Natural killer cell (primary cell): ENCODE measurements at regions not wholly inside any gene's neighbourhood (a gene's known extent, or its start where the extent isn't known, plus 50 kb on each side); places are given as distances from the start of the nearest gene placed in this dataset.

Source experiments
- ATAC-seq, 3 donors: fragments of 150-1000 bp in 2 of 3; fragments of 200-7000 bp in 1 of 3; cut with Tn5 transposase; 1 replicate in 1 of 3; 2 replicates in 2 of 3; pipeline ENCODE4 v1.10.0; 2021; ENCODE audit warnings: mild to moderate bottlenecking in 2 of 3, moderate library complexity in 2 of 3
- DNase-seq, 2 donors: peaks; one replicate each; pipeline versions ENCODE4 v3.0.0 to v3.0.0-alpha.2; 2013 to 2021; ENCODE audit warnings: mixed read lengths in 1 of 2
- H3K27ac ChIP-seq: one replicate; pipeline ENCODE4 v1.5.1; 2013; ENCODE audit warnings: mild to moderate bottlenecking, low read length
- H3K27me3 ChIP-seq: one replicate; pipeline ENCODE4 v1.6.1; 2013; ENCODE audit warnings: low read length; ENCODE audit not compliant: control insufficient read depth, insufficient read depth
- H3K36me3 ChIP-seq: one replicate; pipeline ENCODE4 v1.6.1; 2013; ENCODE audit warnings: low read length; ENCODE audit not compliant: control insufficient read depth, insufficient read depth
- H3K4me1 ChIP-seq: one replicate; pipeline ENCODE4 v1.6.1; 2013; ENCODE audit warnings: low read length; ENCODE audit not compliant: control insufficient read depth, insufficient read depth
- H3K4me3 ChIP-seq: one replicate; pipeline ENCODE4 v1.5.1; 2013; ENCODE audit warnings: low read length
- H3K9me3 ChIP-seq: one replicate; pipeline ENCODE4 v1.6.1; 2013; ENCODE audit warnings: low read length; ENCODE audit not compliant: control insufficient read depth, insufficient read depth
- H3K27ac Mint-ChIP-seq, 2 donors: one replicate each; pipeline ENCODE4 v1.8.0; 2022; ENCODE audit warnings: mild to moderate bottlenecking in 2 of 2, mixed read lengths in 2 of 2, moderate library complexity in 1 of 2
- H3K27me3 Mint-ChIP-seq, 2 donors: one replicate each; pipeline ENCODE4 v1.8.0; 2022; ENCODE audit warnings: low read depth in 2 of 2, mixed read lengths in 2 of 2
- H3K36me3 Mint-ChIP-seq: one replicate; pipeline ENCODE4 v1.8.0; 2022; ENCODE audit warnings: mixed read lengths
- H3K4me1 Mint-ChIP-seq, 2 donors: one replicate each; pipeline ENCODE4 v1.8.0; 2022; ENCODE audit warnings: mixed read lengths in 2 of 2
- H3K4me3 Mint-ChIP-seq: one replicate; pipeline ENCODE4 v1.8.0; 2022; ENCODE audit warnings: mild to moderate bottlenecking, moderate library complexity, mixed read lengths
- H3K9me3 Mint-ChIP-seq, 2 donors: one replicate each; pipeline ENCODE4 v1.8.0; 2022; ENCODE audit warnings: mixed read lengths in 2 of 2
- WGBS: methylation state at CpG from one replicate; pipeline ENCODE4 v1.1.7; 2013; ENCODE audit warnings: missing lambda C conversion rate; ENCODE audit not compliant: insufficient coverage; 5-methylcytosine and 5-hydroxymethylcytosine counted together
- intact Hi-C: fragments of 100-400 bp; cut with micrococcal nuclease; formaldehyde crosslinking; loops from one replicate; pipeline ENCODE4 v1.14.2; 2022
- TF ChIP-seq, protein P1 (sequence below): fragments of 200-600 bp; IDR thresholded peaks from one replicate; pipeline ENCODE4 v1.8.0; 2022; ENCODE audit warnings: antibody characterized with exemption

DNA sequence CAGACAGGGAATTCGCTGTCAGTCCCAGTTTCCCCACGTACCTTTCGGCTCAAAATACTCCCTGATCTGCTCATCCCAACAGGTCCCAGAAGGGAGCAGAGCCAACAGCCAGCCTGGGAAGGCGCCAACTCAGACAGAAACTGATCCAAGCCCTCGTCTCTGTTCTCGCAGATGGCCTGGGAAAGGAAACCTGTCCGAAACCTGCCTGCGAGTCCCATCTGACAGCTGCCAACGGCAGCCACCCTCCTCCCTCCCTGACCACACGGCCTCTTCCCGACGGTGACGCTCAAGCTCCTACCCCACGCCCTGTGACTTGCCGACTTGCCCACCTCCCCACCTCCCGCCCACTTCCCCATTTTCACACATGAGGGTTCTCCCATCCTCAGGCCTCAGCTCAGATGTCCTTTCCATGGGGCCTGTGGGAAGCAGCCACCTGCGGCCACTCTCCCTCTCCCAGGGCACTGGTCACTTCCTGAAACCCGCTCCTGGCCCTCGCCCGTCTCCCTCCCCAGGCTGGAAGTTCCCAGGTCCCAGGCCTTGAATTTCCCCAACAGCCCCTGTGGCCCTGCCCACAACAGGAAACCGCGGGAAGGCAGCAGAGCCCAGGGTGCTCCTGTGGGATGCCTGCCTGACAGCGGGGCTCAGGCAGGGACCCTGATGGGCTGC is 60.9 kb upstream of the FBRSL1 start:
- peak overlapping the region in 1 of 2 donors; percentile 85 for H3K27ac Mint-ChIP-seq
- Histone ChIP-seq H3K4me3 (no peak overlapping the region), H3K36me3 (no peaks in the 10 kb centered on the region), H3K27ac (no peak overlapping the region), H3K9me3 (no peaks in the 10 kb centered on the region), H3K27me3 (no peaks in the 10 kb centered on the region), H3K4me1 (peaks cover 43% of the 10 kb centered on the region)
- WGBS, result 26% methylated on average over 23 of the region's 23 CpGs
- H3K4me1 Mint-ChIP-seq, result peaks cover 10 to 31% of the 10 kb centered on the region in 2 donors
- H3K4me3 Mint-ChIP-seq, result peak overlapping the region; percentile 21
- TF ChIP-seq, protein P1, sequence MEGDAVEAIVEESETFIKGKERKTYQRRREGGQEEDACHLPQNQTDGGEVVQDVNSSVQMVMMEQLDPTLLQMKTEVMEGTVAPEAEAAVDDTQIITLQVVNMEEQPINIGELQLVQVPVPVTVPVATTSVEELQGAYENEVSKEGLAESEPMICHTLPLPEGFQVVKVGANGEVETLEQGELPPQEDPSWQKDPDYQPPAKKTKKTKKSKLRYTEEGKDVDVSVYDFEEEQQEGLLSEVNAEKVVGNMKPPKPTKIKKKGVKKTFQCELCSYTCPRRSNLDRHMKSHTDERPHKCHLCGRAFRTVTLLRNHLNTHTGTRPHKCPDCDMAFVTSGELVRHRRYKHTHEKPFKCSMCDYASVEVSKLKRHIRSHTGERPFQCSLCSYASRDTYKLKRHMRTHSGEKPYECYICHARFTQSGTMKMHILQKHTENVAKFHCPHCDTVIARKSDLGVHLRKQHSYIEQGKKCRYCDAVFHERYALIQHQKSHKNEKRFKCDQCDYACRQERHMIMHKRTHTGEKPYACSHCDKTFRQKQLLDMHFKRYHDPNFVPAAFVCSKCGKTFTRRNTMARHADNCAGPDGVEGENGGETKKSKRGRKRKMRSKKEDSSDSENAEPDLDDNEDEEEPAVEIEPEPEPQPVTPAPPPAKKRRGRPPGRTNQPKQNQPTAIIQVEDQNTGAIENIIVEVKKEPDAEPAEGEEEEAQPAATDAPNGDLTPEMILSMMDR, result no peak
- no peak for ATAC-seq
- intact Hi-C loops, result no loop called here
- H3K36me3 Mint-ChIP-seq, result no peaks in the 10 kb centered on the region
- H3K27me3 Mint-ChIP-seq, result peaks cover 0 to 11% of the 10 kb centered on the region in 2 donors
- DNase-seq, result no peak
- no peaks in the 10 kb centered on the region for H3K9me3 Mint-ChIP-seq

DNA sequence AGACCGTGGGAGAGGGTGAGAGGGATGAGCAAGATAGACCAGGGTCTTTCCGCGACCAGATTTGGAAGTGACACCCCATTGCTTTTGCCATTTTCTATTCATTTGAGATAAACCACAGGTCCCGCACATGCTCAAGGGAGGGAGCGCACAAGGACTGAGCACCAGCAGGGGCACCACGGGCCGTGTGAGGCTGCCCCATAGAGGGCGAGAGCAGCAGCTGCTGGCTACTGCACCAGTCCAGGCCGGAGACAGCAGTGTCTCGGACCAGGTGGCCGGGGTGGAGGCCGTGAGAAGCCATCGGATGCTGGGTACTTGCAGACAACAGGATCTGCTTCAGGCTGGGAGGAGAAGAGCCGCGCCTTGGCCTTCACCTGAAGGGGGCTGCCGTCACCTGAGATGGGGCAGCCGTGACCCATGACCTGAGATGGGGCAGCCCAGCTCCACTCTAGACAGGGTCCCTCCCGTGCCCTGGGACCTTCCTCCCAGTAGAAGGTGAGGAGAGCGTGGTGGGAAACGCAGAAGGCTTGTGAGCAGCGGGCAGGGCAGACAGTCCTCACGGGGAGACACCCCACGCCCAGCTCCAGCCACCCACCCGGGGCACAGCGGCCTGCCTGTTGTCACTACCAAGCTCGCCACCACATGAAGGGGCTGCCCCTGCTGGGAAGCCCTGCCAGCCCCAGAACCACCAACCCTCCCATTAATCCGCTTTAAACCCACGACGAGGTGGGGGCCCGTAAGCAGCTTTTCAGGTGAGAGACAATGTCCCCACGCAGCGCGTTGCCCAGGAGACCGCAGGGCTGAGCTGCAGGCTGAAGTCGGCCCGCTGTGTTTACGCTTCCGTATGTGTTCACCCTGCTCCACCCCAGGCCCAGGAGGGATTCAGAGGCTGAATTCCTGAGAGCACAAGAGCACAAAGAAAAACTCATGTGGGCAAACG is 61.7 kb upstream of the FBRSL1 start:
- H3K27ac ChIP-seq, result no peak overlapping the region
- H3K36me3 ChIP-seq, result no peaks in the 10 kb centered on the region
- H3K36me3 Mint-ChIP-seq, result no peaks in the 10 kb centered on the region
- no peaks in the 10 kb centered on the region for H3K27me3 ChIP-seq
- H3K27me3 Mint-ChIP-seq, result peaks cover 0 to 8% of the 10 kb centered on the region in 2 donors
- H3K9me3 ChIP-seq, result no peaks in the 10 kb centered on the region
- H3K4me3 Mint-ChIP-seq, result peak overlapping the region; percentile 21
- TF ChIP-seq, protein P1, result no peak
- H3K4me1 Mint-ChIP-seq, result peaks cover 10 to 29% of the 10 kb centered on the region in 2 donors
- intact Hi-C loops, result no loop called here
- no peak overlapping the region for H3K4me3 ChIP-seq
- peak overlapping the region in 1 of 2 donors; percentile 85 for H3K27ac Mint-ChIP-seq
- DNase-seq (no peak), ATAC-seq (peak in 2 of 3 donors; percentile 51 to 53)
- WGBS, result 60% methylated on average over 39 of the region's 39 CpGs
- H3K9me3 Mint-ChIP-seq, result no peaks in the 10 kb centered on the region
- H3K4me1 ChIP-seq, result peaks cover 35% of the 10 kb centered on the region

- no peaks in the 10 kb centered on the region for H3K9me3 ChIP-seq
- no peak overlapping the region for H3K4me3 ChIP-seq
- H3K27ac ChIP-seq, result no peak overlapping the region
- H3K27me3 ChIP-seq, result no peaks in the 10 kb centered on the region
- WGBS, result 92% methylated on average over 6 of the region's 20 CpGs
- DNase-seq, result no peak
- peaks cover 33% of the 10 kb centered on the region for H3K4me1 ChIP-seq
- no peaks in the 10 kb centered on the region for H3K36me3 ChIP-seq
- Mint-ChIP-seq H3K27ac (no peak overlapping the region), H3K9me3 (no peaks in the 10 kb centered on the region), H3K4me1 (peaks cover 10 to 27% of the 10 kb centered on the region in 2 donors), H3K36me3 (no peaks in the 10 kb centered on the region), H3K27me3 (peaks cover 0 to 10% of the 10 kb centered on the region in 2 donors), H3K4me3 (no peak overlapping the region)
- TF ChIP-seq, protein P1, result no peak
- intact Hi-C loops, result no loop called here
- no peak for ATAC-seq
Measured at GRCh38 chr12:132427174-132427768, 62.7 kb upstream of the FBRSL1 start.
